Skeletal muscle cell (primary cell): ENCODE measurements at regions not wholly inside any gene's neighbourhood (a gene's known extent, or its start where the extent isn't known, plus 50 kb on each side); places are given as distances from the start of the nearest gene placed in this dataset.

ENCODE experiments used
- DNase-seq: peaks from one replicate; pipeline ENCODE4 v3.0.0-alpha.2; 2010; ENCODE audit warnings: low read depth
- H3K4me3 ChIP-seq: 2 replicates; pipeline ENCODE4 v1.5.1; 2011; ENCODE audit warnings: low read depth, mild to moderate bottlenecking, control low read depth, low read length, moderate library complexity

DNA sequence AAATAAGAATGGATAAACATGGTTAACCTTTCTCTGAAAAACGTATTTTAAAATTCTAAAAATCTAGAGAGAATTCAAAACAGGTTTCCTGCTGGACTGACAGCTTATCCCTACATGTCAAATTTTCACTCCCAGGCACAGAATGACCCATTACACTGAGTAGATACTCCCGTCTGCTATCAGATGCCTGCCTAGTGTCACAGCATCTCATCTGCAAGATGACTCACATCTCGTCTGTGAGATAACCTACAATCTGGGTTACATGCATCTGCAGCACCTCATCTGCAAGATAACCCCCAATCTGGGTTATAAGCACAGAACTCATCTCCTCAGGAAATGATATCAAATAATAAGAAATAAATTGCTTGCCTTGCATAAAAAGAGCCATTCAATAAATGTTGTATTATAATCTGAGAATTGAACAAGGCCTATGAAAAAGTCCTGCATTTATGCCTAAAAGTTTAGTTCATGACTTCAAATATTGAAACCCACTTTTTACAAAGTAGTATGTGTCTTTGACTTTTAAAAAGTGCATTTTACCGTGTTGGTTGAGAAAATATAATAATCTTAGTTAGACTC, 188.3 kb upstream of the THBS1 start:
- no peak for DNase-seq
- no peak overlapping the region for H3K4me3 ChIP-seq

DNA sequence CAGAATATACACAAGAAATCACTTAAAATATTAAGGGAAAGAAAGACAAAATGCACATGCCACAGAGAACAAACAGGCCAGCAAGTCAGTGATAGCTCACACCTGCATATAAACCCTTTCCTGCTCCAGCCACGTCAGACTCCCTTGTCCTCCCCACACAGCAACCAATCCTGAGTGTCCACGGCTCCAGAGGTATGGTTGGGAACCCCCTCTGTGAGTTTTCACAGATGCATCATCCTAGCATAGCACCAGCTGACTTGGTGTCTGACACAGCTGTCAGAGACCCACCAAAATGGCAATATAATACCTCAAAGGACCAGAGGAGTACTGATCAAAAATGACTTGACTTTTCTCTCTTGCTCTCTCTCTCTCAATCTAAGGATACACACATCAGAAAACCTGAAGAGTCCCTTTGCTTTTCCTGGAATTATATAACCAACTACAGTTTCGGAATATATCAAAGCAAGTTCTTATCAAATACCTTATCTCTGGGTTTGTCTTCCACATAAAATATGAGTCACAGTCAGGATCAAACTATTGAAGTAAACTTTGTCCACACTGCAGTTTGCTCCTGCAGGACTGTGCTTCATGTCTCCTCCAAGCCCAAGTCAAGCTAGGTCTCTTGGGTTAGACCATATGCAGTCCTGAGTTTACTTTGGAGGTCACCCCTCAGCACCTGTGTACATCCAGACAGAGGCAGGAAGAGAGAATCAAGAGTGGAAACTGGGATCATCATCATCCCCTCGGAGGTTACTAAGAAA, 187.1 kb upstream of the THBS1 start:
- DNase-seq: no peak

DNA sequence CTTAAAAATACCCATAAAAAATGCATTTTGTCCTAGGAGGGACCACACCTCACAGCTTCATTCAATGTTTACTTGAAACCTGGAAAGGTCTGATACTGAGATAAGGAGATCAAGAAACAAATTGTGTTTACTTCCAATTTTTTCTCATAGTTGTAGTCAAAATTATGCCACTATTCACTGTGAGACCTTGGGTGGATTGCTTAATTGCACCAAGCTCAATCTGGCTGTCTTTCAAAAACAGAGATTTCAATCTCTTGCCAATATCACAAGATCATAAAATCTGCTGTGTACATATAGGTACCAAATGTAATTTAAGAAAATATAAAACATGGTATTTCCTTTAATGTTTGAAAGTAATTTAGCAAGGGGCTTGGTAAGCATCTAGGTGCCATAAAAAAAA, 186.4 kb upstream of the THBS1 start:
- no peak overlapping the region for H3K4me3 ChIP-seq
- no peak for DNase-seq

More for the DNA sequence above, 187.1 kb upstream of the THBS1 start:
- H3K4me3 ChIP-seq: no peak overlapping the region

- DNase-seq: no peak
- H3K4me3 ChIP-seq: no peak overlapping the region
Observed at GRCh38 chr15:39396979-39397615, 183.8 kb upstream of the THBS1 start.

DNA sequence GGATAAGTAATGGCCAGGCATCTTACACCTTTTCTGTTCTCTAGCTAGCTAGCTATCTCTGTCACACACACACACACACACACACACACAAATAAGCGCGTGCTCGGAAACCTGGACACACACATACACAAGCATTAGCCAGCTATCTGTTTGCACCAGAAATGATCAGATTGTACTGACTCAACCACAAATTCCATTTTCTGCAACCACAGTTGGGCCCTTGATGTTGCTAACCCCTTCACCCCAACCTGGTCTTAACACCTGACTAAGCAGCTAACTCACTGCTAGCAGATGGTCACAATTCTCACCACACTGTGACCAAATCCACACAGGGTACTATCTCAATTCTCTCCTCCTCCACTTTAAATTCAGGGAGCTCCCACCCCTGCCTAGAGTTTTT, 183.0 kb upstream of the THBS1 start:
- no peak for DNase-seq
- H3K4me3 ChIP-seq: no peak overlapping the region

DNA sequence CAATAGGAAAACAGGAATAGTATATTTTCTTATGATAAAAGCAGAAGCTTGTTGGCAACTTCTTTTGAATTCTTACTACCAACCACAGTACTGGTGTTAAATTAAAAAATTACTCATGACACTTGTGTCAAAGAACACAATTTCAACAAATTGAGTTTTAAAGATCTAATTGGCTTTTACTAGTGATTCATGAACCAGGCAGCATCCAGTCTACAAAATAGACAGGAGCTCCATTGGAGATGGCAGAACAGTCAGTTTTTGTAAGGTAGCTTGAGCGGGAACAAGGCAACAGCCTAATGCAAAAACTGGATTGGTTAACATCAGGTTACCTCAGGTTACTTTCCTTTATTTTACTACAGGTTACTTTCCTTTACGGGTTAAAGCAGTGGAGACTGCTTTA, 181.3 kb upstream of the THBS1 start:
- H3K4me3 ChIP-seq: no peak overlapping the region
- no peak for DNase-seq

- no peak for DNase-seq
- no peak overlapping the region for H3K4me3 ChIP-seq
Observed at GRCh38 chr15:39400002-39400401, 180.9 kb upstream of the THBS1 start.

GRCh38 chr15:39400821-39401550, 179.9 kb upstream of the THBS1 start:
- no peak for DNase-seq
- H3K4me3 ChIP-seq: no peak overlapping the region

- no peak overlapping the region for H3K4me3 ChIP-seq
- no peak for DNase-seq
Observed at GRCh38 chr15:39403640-39404117, 177.2 kb upstream of the THBS1 start.

- peak; percentile 86 for DNase-seq
- no peak overlapping the region for H3K4me3 ChIP-seq
Observed at GRCh38 chr15:39404767-39405181, 176.1 kb upstream of the THBS1 start.

DNA sequence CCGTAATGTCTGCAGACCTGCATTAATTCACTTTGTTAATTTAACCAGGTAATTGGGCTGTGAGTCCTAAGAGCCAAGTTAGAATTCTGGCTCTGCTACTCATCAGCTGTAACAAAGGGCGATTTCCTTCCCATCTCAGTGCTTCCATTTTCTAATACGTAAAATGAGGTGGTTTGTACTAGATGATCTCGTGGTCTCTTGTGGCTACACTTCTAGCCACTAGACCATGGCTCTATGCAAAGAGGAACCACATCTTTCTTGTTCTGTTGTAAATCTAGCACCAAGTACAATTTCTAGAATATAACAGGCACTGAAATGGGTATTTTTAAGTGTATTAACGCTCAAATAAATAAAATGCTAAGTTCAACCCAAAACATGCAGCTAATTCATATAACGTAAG, 174.4 kb upstream of the THBS1 start:
- no peak overlapping the region for H3K4me3 ChIP-seq
- DNase-seq: no peak

DNA sequence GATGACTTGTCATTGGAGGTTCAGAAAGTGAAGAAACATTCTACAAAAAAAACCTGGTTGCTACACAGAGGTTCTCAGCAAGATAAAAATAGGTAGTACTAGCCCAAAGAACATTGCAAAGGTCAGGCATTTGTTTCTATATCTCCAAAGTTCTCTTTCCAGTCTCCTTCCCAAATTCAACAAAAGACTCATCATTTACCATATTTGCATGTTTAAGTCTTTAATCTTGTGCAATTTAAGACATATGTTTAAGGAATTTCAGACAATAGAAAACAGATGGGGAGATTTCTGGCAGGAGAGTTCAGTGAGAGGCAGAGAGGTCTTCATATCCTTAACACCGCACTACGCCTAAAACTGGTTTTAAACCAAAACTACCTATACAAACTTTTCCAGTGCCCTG, 173.8 kb upstream of the THBS1 start:
- peak; percentile 44 for DNase-seq

GRCh38 chr15:39409876-39410530, 170.9 kb upstream of the THBS1 start:
- no peak overlapping the region for H3K4me3 ChIP-seq
- DNase-seq: no peak

More for the DNA sequence above, 173.8 kb upstream of the THBS1 start:
- H3K4me3 ChIP-seq: no peak overlapping the region

- no peak for DNase-seq
- no peak overlapping the region for H3K4me3 ChIP-seq
Observed at GRCh38 chr15:39411102-39411989, 169.5 kb upstream of the THBS1 start.

- no peak for DNase-seq
- no peak overlapping the region for H3K4me3 ChIP-seq
Observed at GRCh38 chr15:39413558-39413957, 167.3 kb upstream of the THBS1 start.

DNA sequence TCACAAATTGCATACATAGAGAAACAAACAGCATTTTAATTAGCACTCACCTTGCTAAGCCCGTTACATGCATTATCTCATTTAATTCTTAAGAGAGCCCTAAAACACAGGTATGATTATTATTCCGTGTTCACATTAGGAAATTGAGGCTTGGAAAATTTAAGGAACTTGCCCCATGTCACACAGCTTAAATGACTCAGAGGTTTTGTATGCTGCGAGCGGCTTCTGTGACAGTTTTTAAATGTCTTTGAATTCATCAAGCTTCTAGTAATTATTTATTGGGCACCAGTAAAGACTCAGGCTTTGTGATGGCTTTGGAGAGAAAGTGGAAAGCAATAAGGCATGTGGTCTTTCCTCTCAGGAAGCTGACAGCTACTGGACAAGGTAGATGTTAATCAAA, 166.7 kb upstream of the THBS1 start:
- H3K4me3 ChIP-seq: no peak overlapping the region
- DNase-seq: no peak

- H3K4me3 ChIP-seq: no peak overlapping the region
- no peak for DNase-seq
Observed at GRCh38 chr15:39415634-39416033, 165.2 kb upstream of the THBS1 start.

- no peak overlapping the region for H3K4me3 ChIP-seq
- DNase-seq: no peak
Observed at GRCh38 chr15:39416258-39416657, 164.6 kb upstream of the THBS1 start.
